ENCODE measurements at regions not wholly inside any gene's neighbourhood (a gene's known extent, or its start where the extent isn't known, plus 50 kb on each side); places are given as distances from the start of the nearest gene placed in this dataset.

DNA sequence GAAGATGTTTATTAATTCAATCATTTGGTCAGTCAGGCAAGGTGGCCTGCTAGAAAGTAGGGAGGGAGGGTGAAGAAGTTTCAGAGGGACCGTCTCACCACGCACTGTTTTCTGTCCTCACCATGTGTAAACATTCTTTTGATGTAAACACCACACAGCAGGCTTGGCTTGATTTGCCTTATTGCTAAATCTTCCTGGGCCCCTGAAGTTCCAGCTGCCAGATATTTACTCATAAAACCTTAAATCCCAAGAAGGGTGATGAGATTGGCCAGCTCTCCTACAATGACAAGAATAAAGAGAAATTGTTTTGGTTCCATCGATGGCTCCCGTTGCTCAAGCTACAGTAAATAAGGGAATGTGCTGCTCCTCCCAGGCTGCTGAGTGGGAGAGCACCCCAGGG lies 198.2 kb upstream of the TMTC4 start:
- Histone ChIP-seq H3K27ac (ENCODE audit: low read depth, low read length) (no peak overlapping the region), H3K79me2 (ENCODE audit: control insufficient read depth, insufficient read depth, low read length) (no peaks in the 10 kb centered on the region), H2BK120ac (ENCODE audit: low read depth, low read length) (no peak overlapping the region), H2BK15ac (replicated peaks; ENCODE audit: low read depth) (no peak overlapping the region), H2AK5ac (ENCODE audit: low read length) (no peak overlapping the region), H3K4ac (ENCODE audit: low read depth, low read length) (no peak overlapping the region), H3K79me1 (ENCODE audit: low read length) (no peaks in the 10 kb centered on the region), H3K36me3 (ENCODE audit: control insufficient read depth, insufficient read depth, low read length) (no peaks in the 10 kb centered on the region), H3K4me3 (ENCODE audit: low read length) (no peak overlapping the region), H4K5ac (ENCODE audit: low read length) (no peak overlapping the region), H3K9ac (ENCODE audit: low read length) (no peak overlapping the region), H3K27me3 (ENCODE audit: insufficient read depth, low read length, poor library complexity) (no peaks in the 10 kb centered on the region), H4K8ac (ENCODE audit: low read depth, low read length) (no peak overlapping the region), H3K56ac (ENCODE audit: low read length) (no peak overlapping the region), H3K4me1 (ENCODE audit: control insufficient read depth, low read depth, low read length) (no peaks in the 10 kb centered on the region), H3K4me2 (ENCODE audit: low read length) (no peak overlapping the region), H2BK5ac (ENCODE audit: low read length) (no peak overlapping the region), H3K23ac (ENCODE audit: low read length) (no peak overlapping the region), H3K18ac (ENCODE audit: low read length) (no peak overlapping the region)
- no peak for DNase-seq
- no CpG with 5 or more reads among the region's 4 CpGs for WGBS (ENCODE audit: extremely low coverage, insufficient coverage, low lambda C conversion rate)

DNA sequence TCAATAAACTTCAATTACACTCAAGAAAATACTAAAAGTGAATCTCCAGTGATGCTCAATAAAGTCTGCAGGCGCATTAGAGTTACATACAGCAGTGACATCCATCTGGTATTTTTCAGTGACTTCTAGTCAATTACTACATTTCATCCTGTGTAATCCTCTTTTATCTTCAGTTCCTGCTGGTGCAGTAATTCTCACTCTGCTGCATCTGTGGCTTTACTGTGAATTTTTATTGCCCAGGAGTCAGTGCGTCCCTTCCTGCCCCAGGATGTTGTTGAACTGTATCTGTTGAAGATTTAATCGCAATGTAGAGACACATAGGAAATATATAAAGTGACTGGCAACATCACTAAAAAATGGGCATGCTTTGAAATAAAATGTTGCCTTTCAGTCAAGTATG lies 196.3 kb upstream of the TMTC4 start:
- Histone ChIP-seq H2BK15ac (replicated peaks; ENCODE audit: low read depth) (no peak overlapping the region), H3K27ac (ENCODE audit: low read depth, low read length) (no peak overlapping the region), H2BK5ac (ENCODE audit: low read length) (no peak overlapping the region), H3K23ac (ENCODE audit: low read length) (no peak overlapping the region), H2AK5ac (ENCODE audit: low read length) (no peak overlapping the region), H3K27me3 (ENCODE audit: insufficient read depth, low read length, poor library complexity) (no peaks in the 10 kb centered on the region), H3K9ac (ENCODE audit: low read length) (no peak overlapping the region), H2BK120ac (ENCODE audit: low read depth, low read length) (no peak overlapping the region), H3K4ac (ENCODE audit: low read depth, low read length) (no peak overlapping the region), H3K4me2 (ENCODE audit: low read length) (no peak overlapping the region), H3K79me2 (ENCODE audit: control insufficient read depth, insufficient read depth, low read length) (no peaks in the 10 kb centered on the region), H3K18ac (ENCODE audit: low read length) (no peak overlapping the region), H3K36me3 (ENCODE audit: control insufficient read depth, insufficient read depth, low read length) (no peaks in the 10 kb centered on the region), H3K4me3 (ENCODE audit: low read length) (no peak overlapping the region), H3K79me1 (ENCODE audit: low read length) (no peaks in the 10 kb centered on the region), H4K8ac (ENCODE audit: low read depth, low read length) (no peak overlapping the region), H3K4me1 (ENCODE audit: control insufficient read depth, low read depth, low read length) (no peaks in the 10 kb centered on the region), H3K56ac (ENCODE audit: low read length) (no peak overlapping the region), H4K5ac (ENCODE audit: low read length) (no peak overlapping the region)
- no CpG with 5 or more reads among the region's 3 CpGs for WGBS (ENCODE audit: extremely low coverage, insufficient coverage, low lambda C conversion rate)
- DNase-seq, result peak; percentile 30

DNA sequence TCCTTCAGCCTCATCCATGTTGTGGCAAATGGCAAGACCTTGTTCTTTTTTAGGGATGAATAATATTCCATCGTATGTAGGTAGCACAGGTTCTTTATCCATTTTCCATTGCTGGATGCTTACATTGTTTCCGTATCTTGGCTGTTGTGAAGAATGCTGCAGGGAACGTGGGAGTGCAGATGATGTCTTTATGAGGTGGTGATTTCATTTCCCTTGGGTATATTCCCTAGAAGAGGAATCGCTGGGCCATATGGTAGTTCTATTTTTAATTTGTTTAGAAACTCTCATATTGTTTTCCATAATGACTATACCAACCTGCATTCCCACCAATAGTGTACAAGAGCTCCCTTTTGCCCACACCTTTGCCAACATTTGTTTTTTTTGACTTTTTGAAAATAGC lies 186.3 kb upstream of the TMTC4 start:
- Histone ChIP-seq H3K9ac (ENCODE audit: low read length) (no peak overlapping the region), H3K4me2 (ENCODE audit: low read length) (no peak overlapping the region)
- WGBS (ENCODE audit: extremely low coverage, insufficient coverage, low lambda C conversion rate), result no CpG with 5 or more reads among the region's 4 CpGs

DNA sequence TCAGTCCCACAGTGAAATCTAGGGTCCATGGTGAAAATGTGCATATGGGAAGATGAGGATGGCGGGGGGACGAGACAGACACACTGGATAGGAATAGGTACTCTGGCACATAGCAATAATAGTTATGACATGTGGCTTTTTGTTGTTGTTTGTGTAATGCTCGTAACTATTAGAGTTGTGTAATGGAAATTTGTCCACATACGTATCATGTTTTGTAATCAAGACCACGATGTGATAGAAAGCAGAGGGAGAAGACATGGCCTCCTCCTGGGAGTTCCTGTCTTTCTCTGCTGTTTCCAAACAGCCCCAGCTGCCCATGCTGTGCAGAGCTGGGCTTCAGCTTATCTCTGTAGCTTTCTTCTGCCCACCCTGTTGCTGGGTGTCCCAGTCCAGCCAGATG lies 185.3 kb upstream of the TMTC4 start:
- no peak overlapping the region for H3K23ac ChIP-seq (ENCODE audit: low read length)
- no peak for DNase-seq
- H3K79me2 ChIP-seq (ENCODE audit: control insufficient read depth, insufficient read depth, low read length), result no peaks in the 10 kb centered on the region
- no peak overlapping the region for H2BK15ac ChIP-seq (replicated peaks; ENCODE audit: low read depth)
- H3K79me1 ChIP-seq (ENCODE audit: low read length), result no peaks in the 10 kb centered on the region
- H3K56ac ChIP-seq (ENCODE audit: low read length), result no peak overlapping the region
- no peak overlapping the region for H3K4ac ChIP-seq (ENCODE audit: low read depth, low read length)
- H3K18ac ChIP-seq (ENCODE audit: low read length), result no peak overlapping the region
- H2AK5ac ChIP-seq (ENCODE audit: low read length), result no peak overlapping the region
- no peak overlapping the region for H3K4me3 ChIP-seq (ENCODE audit: low read length)
- H3K4me1 ChIP-seq (ENCODE audit: control insufficient read depth, low read depth, low read length), result no peaks in the 10 kb centered on the region
- H3K9ac ChIP-seq (ENCODE audit: low read length), result no peak overlapping the region
- H4K5ac ChIP-seq (ENCODE audit: low read length), result no peak overlapping the region
- no peaks in the 10 kb centered on the region for H3K36me3 ChIP-seq (ENCODE audit: control insufficient read depth, insufficient read depth, low read length)
- H3K27ac ChIP-seq (ENCODE audit: low read depth, low read length), result no peak overlapping the region
- whole genome bisulfite sequencing (ENCODE audit: extremely low coverage, insufficient coverage, low lambda C conversion rate), result no CpG with 5 or more reads among the region's 5 CpGs
- no peaks in the 10 kb centered on the region for H3K27me3 ChIP-seq (ENCODE audit: insufficient read depth, low read length, poor library complexity)
- H2BK5ac ChIP-seq (ENCODE audit: low read length), result no peak overlapping the region
- H2BK120ac ChIP-seq (ENCODE audit: low read depth, low read length), result no peak overlapping the region
- no peak overlapping the region for H3K4me2 ChIP-seq (ENCODE audit: low read length)
- H4K8ac ChIP-seq (ENCODE audit: low read depth, low read length), result no peak overlapping the region

More for the DNA sequence above, 186.3 kb upstream of the TMTC4 start:
- Histone ChIP-seq H3K79me2 (ENCODE audit: control insufficient read depth, insufficient read depth, low read length) (no peaks in the 10 kb centered on the region), H3K79me1 (ENCODE audit: low read length) (no peaks in the 10 kb centered on the region), H3K27me3 (ENCODE audit: insufficient read depth, low read length, poor library complexity) (no peaks in the 10 kb centered on the region), H3K36me3 (ENCODE audit: control insufficient read depth, insufficient read depth, low read length) (no peaks in the 10 kb centered on the region), H3K56ac (ENCODE audit: low read length) (no peak overlapping the region), H3K4me1 (ENCODE audit: control insufficient read depth, low read depth, low read length) (no peaks in the 10 kb centered on the region), H3K4ac (ENCODE audit: low read depth, low read length) (no peak overlapping the region), H3K18ac (ENCODE audit: low read length) (no peak overlapping the region), H2BK120ac (ENCODE audit: low read depth, low read length) (no peak overlapping the region), H3K23ac (ENCODE audit: low read length) (no peak overlapping the region), H2BK15ac (replicated peaks; ENCODE audit: low read depth) (no peak overlapping the region), H2BK5ac (ENCODE audit: low read length) (no peak overlapping the region), H3K27ac (ENCODE audit: low read depth, low read length) (no peak overlapping the region), H3K4me3 (ENCODE audit: low read length) (no peak overlapping the region), H2AK5ac (ENCODE audit: low read length) (no peak overlapping the region), H4K8ac (ENCODE audit: low read depth, low read length) (no peak overlapping the region), H4K5ac (ENCODE audit: low read length) (no peak overlapping the region)
- no peak for DNase-seq

DNA sequence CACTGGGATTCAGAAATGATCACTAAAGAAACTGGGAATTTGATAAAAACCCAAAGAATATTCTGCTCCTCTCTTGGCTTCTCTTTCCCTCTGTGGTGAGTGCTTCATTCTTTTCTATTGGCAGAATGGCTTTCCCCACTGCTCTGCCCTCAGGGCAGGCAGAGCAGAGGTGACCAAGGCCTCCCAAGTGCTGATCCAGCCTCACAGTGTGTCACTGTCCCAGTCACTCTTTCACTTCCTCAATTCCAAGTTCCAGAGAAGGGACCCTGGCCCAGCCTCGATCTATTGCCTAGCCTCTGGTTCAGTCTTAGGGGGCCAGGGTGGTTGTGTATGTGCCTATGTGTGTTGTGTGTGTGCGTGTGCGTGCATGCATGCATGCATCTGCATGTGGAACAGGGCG lies 180.6 kb upstream of the TMTC4 start:
- Histone ChIP-seq H3K79me1 (ENCODE audit: low read length) (no peaks in the 10 kb centered on the region), H2BK15ac (replicated peaks; ENCODE audit: low read depth) (no peak overlapping the region), H2AK5ac (ENCODE audit: low read length) (no peak overlapping the region), H3K4me3 (ENCODE audit: low read length) (no peak overlapping the region), H3K4ac (ENCODE audit: low read depth, low read length) (no peak overlapping the region), H3K56ac (ENCODE audit: low read length) (no peak overlapping the region), H3K9ac (ENCODE audit: low read length) (no peak overlapping the region), H3K23ac (ENCODE audit: low read length) (no peak overlapping the region), H3K79me2 (ENCODE audit: control insufficient read depth, insufficient read depth, low read length) (no peaks in the 10 kb centered on the region), H3K18ac (ENCODE audit: low read length) (no peak overlapping the region), H3K27me3 (ENCODE audit: insufficient read depth, low read length, poor library complexity) (no peaks in the 10 kb centered on the region), H2BK5ac (ENCODE audit: low read length) (no peak overlapping the region), H3K36me3 (ENCODE audit: control insufficient read depth, insufficient read depth, low read length) (no peaks in the 10 kb centered on the region), H4K8ac (ENCODE audit: low read depth, low read length) (no peak overlapping the region), H3K4me1 (ENCODE audit: control insufficient read depth, low read depth, low read length) (peaks cover 3% of the 10 kb centered on the region), H4K5ac (ENCODE audit: low read length) (no peak overlapping the region), H3K27ac (ENCODE audit: low read depth, low read length) (no peak overlapping the region), H3K4me2 (ENCODE audit: low read length) (no peak overlapping the region), H2BK120ac (ENCODE audit: low read depth, low read length) (no peak overlapping the region)
- no CpG with 5 or more reads among the region's 4 CpGs for WGBS (ENCODE audit: extremely low coverage, insufficient coverage, low lambda C conversion rate)
- peak; percentile 32 for DNase-seq

DNA sequence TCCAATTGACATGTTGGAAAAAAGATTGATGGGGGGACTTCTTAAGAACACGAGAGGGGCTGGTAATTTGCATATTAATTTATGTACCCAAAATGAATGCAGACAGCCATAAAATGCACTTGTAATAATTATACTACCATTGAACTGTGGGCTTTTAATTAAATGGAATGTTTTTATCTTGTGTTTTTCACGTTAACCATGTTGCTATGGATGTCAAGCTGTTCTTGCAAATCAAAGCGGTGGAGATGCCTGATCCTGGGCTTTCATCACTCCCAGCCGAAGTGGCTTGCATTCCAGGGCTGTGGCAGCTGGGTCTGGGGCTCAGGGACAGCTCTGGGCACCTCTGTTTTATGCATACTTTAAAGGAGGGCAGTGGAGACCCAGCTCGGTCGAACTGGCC lies 179.4 kb upstream of the TMTC4 start:
- Histone ChIP-seq H3K79me2 (ENCODE audit: control insufficient read depth, insufficient read depth, low read length) (no peaks in the 10 kb centered on the region), H2BK15ac (replicated peaks; ENCODE audit: low read depth) (no peak overlapping the region), H2BK120ac (ENCODE audit: low read depth, low read length) (no peak overlapping the region), H2BK5ac (ENCODE audit: low read length) (no peak overlapping the region), H3K79me1 (ENCODE audit: low read length) (no peaks in the 10 kb centered on the region), H3K36me3 (ENCODE audit: control insufficient read depth, insufficient read depth, low read length) (no peaks in the 10 kb centered on the region), H3K23ac (ENCODE audit: low read length) (no peak overlapping the region), H3K27me3 (ENCODE audit: insufficient read depth, low read length, poor library complexity) (no peaks in the 10 kb centered on the region), H4K8ac (ENCODE audit: low read depth, low read length) (no peak overlapping the region), H3K27ac (ENCODE audit: low read depth, low read length) (no peak overlapping the region), H3K4me3 (ENCODE audit: low read length) (no peak overlapping the region), H3K4me1 (ENCODE audit: control insufficient read depth, low read depth, low read length) (peaks cover 3% of the 10 kb centered on the region), H3K4ac (ENCODE audit: low read depth, low read length) (no peak overlapping the region), H3K9ac (ENCODE audit: low read length) (no peak overlapping the region), H3K56ac (ENCODE audit: low read length) (no peak overlapping the region), H4K5ac (ENCODE audit: low read length) (no peak overlapping the region), H3K18ac (ENCODE audit: low read length) (no peak overlapping the region), H2AK5ac (ENCODE audit: low read length) (no peak overlapping the region), H3K4me2 (ENCODE audit: low read length) (no peak overlapping the region)
- peak; percentile 85 for DNase-seq
- no CpG with 5 or more reads among the region's 6 CpGs for WGBS (ENCODE audit: extremely low coverage, insufficient coverage, low lambda C conversion rate)

Measured in mesendoderm (in vitro differentiated cells).